Upper lobe of left lung (tissue), 6 donors: ENCODE measurements at regions not wholly inside any gene's neighbourhood (a gene's known extent, or its start where the extent isn't known, plus 50 kb on each side); places are given as distances from the start of the nearest gene placed in this dataset.

Experiments
- ATAC-seq, 2 donors: fragments of 200-7000 bp; cut with Tn5 transposase; one replicate each; pipeline ENCODE4 v1.9.1; 2022; ENCODE audit warnings: mild to moderate bottlenecking in 2 of 2, moderate library complexity in 2 of 2; ENCODE audit not compliant: low FRiP score in 2 of 2
- DNase-seq, 2 donors: peaks; one replicate each; pipeline ENCODE4 v3.0.0-alpha.2; 2019 to 2020
- H3K27ac ChIP-seq, 4 donors: fragments of 200-600 bp; sonication (generic); one replicate each; pipeline ENCODE4 v1.5.1; 2016 to 2019
- H3K27me3 ChIP-seq, 4 donors: fragments of 200-600 bp; sonication (generic); one replicate each; pipeline ENCODE4 v1.5.1; 2017 to 2019
- H3K36me3 ChIP-seq, 4 donors: fragments of 200-600 bp; sonication (generic); one replicate each; pipeline ENCODE4 v1.5.1; 2016 to 2019
- H3K4me1 ChIP-seq, 4 donors: fragments of 200-600 bp; sonication (generic); one replicate each; pipeline ENCODE4 v1.5.1; 2018 to 2019
- H3K4me3 ChIP-seq, 4 donors: fragments of 200-600 bp; sonication (generic); one replicate each; pipeline ENCODE4 v1.5.1; 2017 to 2019; ENCODE audit warnings: mild to moderate bottlenecking in 2 of 4, moderate library complexity in 1 of 4
- H3K9me3 ChIP-seq, 4 donors: fragments of 200-600 bp; sonication (generic); one replicate each; pipeline ENCODE4 v1.5.1; 2018 to 2019
- EP300 ChIP-seq, 4 donors: sonication (generic); formaldehyde crosslinking; IDR thresholded peaks; one replicate each; pipeline ENCODE4 v1.5.1; 2017; ENCODE audit warnings: antibody characterized with exemption in 4 of 4, control low read depth in 2 of 4
- POLR2A ChIP-seq, 4 donors: fragments of 450-650 bp; IDR thresholded peaks; one replicate each; pipeline ENCODE4 v1.5.1; 2016 to 2017; ENCODE audit warnings: antibody characterized with exemption in 4 of 4, mild to moderate bottlenecking in 2 of 4
- POLR2AphosphoS5 ChIP-seq, 2 donors: sonication (generic); formaldehyde crosslinking; IDR thresholded peaks; one replicate each; pipeline ENCODE4 v1.5.1; 2017; ENCODE audit warnings: antibody characterized with exemption in 2 of 2
- WGBS, 2 donors: methylation state at CpG; one replicate each; pipeline ENCODE4 v1.1.5; 2017 to 2018; 5-methylcytosine and 5-hydroxymethylcytosine counted together
- TF ChIP-seq, protein P1 (sequence below), 6 experiments: fragments of 450-650 bp in 4 of 6; fragments of 200-600 bp in 2 of 6; sonication (generic) in 2 of 6; IDR thresholded peaks; one replicate each; pipeline ENCODE4 v1.5.1; 2016 to 2019; ENCODE audit warnings: antibody characterized with exemption in 6 of 6
- donor health status: DM: no; HTN: no; CAD: no; lungs with moderate emphysema.
- donor health status: DM: no; HTN: yes; CAD: no; lungs with severe emphysema.

DNA sequence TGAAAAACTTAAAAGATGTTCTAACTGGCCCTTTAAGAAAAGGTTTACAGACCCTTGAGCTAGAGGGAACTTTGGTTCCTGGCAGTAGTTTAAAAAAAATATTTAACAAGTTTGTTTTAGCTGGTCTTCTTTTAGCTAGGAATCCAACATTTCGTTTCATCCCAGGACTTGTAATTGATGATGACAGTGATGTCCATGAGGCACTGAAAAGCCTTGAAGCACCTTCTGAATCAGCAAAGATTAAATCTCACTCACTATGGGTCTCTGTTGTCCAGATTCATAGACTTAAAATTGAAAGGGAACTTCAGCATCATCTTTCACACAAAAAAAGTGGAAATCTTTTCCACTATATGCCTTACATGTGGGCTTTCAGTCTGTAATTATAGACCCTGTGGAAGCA lies 102.9 kb upstream of the ETAA1 start:
- DNase-seq (no peak), ATAC-seq (no peak)
- no peaks in the 10 kb centered on the region for H3K9me3 ChIP-seq
- 32 to 42% methylated on average over 1 of the region's 1 CpG for WGBS, 2 donors
- H3K27me3 ChIP-seq, result no peaks in the 10 kb centered on the region
- H3K4me3 ChIP-seq, result no peak overlapping the region
- H3K4me1 ChIP-seq, result no peaks in the 10 kb centered on the region
- no peak overlapping the region for H3K27ac ChIP-seq
- no peaks in the 10 kb centered on the region for H3K36me3 ChIP-seq
- TF ChIP-seq, protein P1, sequence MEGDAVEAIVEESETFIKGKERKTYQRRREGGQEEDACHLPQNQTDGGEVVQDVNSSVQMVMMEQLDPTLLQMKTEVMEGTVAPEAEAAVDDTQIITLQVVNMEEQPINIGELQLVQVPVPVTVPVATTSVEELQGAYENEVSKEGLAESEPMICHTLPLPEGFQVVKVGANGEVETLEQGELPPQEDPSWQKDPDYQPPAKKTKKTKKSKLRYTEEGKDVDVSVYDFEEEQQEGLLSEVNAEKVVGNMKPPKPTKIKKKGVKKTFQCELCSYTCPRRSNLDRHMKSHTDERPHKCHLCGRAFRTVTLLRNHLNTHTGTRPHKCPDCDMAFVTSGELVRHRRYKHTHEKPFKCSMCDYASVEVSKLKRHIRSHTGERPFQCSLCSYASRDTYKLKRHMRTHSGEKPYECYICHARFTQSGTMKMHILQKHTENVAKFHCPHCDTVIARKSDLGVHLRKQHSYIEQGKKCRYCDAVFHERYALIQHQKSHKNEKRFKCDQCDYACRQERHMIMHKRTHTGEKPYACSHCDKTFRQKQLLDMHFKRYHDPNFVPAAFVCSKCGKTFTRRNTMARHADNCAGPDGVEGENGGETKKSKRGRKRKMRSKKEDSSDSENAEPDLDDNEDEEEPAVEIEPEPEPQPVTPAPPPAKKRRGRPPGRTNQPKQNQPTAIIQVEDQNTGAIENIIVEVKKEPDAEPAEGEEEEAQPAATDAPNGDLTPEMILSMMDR (IDR thresholded peaks at IDR 0.05), result no peak
- TF ChIP-seq EP300 (IDR thresholded peaks at IDR 0.05), result no peak
- TF ChIP-seq POLR2A (IDR thresholded peaks at IDR 0.05), result no peak
- TF ChIP-seq POLR2AphosphoS5 (IDR thresholded peaks at IDR 0.05), result no peak

DNA sequence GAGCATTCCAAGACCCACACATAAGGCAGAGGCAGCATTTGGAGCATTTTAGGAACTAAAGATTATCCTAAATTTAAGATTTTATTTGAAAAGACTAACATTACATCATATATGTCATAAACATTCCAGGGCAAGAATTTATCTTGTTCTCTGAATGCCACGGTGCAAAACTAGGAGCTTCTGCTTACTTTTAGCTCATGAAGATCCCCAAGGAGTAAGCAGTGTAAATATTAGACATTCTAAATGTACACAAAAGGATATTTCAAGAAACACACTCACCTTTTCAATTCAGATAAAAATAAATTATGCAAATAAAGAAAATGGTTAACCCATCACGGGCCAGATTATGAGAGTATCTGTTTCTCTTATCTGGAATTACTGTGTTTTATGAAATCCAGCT lies 101.7 kb upstream of the ETAA1 start:
- no peak for TF ChIP-seq POLR2A (IDR thresholded peaks at IDR 0.05)
- TF ChIP-seq, protein P1 (IDR thresholded peaks at IDR 0.05), result no peak
- TF ChIP-seq POLR2AphosphoS5 (IDR thresholded peaks at IDR 0.05), result no peak
- TF ChIP-seq EP300 (IDR thresholded peaks at IDR 0.05), result no peak
- no peak for ATAC-seq
- H3K9me3 ChIP-seq, result no peaks in the 10 kb centered on the region
- H3K27ac ChIP-seq, result no peak overlapping the region
- whole genome bisulfite sequencing, 2 donors, result 54 to 61% methylated on average over 2 of the region's 2 CpGs
- no peak overlapping the region for H3K4me3 ChIP-seq
- no peaks in the 10 kb centered on the region for H3K36me3 ChIP-seq
- no peaks in the 10 kb centered on the region for H3K27me3 ChIP-seq
- no peaks in the 10 kb centered on the region for H3K4me1 ChIP-seq
- DNase-seq, result no peak

DNA sequence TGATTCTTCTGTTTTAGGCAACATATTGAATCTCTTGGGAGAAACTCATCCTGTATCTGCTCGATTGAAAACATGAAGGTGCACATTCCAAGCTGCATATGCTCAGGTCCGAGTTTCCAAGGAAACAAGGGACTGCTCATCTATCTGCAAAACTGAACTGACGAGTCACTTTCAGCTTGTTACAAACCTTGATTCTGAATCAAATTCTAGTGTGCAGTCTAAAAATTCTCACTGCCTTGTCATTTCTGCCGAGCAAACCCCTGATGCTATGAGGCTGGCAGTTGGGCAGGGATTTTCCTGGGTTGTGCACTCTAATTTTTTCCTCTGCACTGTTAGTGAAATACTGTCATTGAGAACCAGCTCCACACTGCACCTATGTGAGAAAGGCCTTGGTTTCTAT lies 101.3 kb upstream of the ETAA1 start:
- DNase-seq (no peak), ATAC-seq (no peak)
- Histone ChIP-seq H3K27me3 (no peaks in the 10 kb centered on the region), H3K27ac (no peak overlapping the region), H3K36me3 (no peaks in the 10 kb centered on the region), H3K9me3 (no peaks in the 10 kb centered on the region), H3K4me1 (no peaks in the 10 kb centered on the region), H3K4me3 (no peak overlapping the region)
- TF ChIP-seq POLR2A (IDR thresholded peaks at IDR 0.05) (no peak), POLR2AphosphoS5 (IDR thresholded peaks at IDR 0.05) (no peak), EP300 (IDR thresholded peaks at IDR 0.05) (no peak)
- 70 to 75% methylated on average over 4 of the region's 4 CpGs for WGBS, 2 donors

DNA sequence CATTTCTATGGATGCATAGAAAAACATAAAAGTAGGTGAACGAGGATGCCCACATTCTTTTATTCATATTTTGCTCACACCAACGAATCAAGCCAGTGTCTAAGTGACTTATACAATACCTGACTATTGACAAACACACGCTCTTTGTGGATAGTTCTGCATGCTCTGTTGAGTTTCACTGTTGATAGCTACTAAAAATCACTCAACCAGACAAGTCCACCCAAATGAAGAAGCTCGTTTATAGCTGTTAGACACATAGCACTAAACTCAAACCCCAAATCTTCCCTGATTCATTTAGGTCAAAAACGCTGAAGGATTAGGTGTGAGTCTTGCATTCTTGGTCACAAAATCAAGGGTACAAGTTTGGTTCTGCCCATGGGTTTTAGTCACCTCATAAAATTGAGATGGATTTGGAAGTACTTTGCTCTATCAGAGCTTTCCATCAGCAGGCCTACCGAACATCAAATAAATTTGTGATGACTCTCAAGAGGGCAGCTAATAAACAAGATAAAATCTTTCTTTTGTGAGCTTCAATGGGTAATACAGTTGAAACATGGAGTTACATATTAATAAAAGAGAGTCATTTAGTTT lies 92.7 kb upstream of the ETAA1 start:
- ATAC-seq, result no peak
- H3K27ac ChIP-seq, result no peak overlapping the region
- DNase-seq, result no peak
- peaks cover under 1 to 4% (median 3%) of the 10 kb centered on the region in 4 donors for H3K4me1 ChIP-seq
- TF ChIP-seq POLR2A (IDR thresholded peaks at IDR 0.05) (no peak), EP300 (IDR thresholded peaks at IDR 0.05) (no peak), POLR2AphosphoS5 (IDR thresholded peaks at IDR 0.05) (no peak)
- TF ChIP-seq, protein P1 (IDR thresholded peaks at IDR 0.05), result no peak
- H3K4me3 ChIP-seq, result no peak overlapping the region
- no peaks in the 10 kb centered on the region for H3K9me3 ChIP-seq
- 82 to 93% methylated on average over 6 of the region's 6 CpGs for WGBS, 2 donors
- H3K36me3 ChIP-seq, result no peaks in the 10 kb centered on the region
- no peaks in the 10 kb centered on the region for H3K27me3 ChIP-seq

DNA sequence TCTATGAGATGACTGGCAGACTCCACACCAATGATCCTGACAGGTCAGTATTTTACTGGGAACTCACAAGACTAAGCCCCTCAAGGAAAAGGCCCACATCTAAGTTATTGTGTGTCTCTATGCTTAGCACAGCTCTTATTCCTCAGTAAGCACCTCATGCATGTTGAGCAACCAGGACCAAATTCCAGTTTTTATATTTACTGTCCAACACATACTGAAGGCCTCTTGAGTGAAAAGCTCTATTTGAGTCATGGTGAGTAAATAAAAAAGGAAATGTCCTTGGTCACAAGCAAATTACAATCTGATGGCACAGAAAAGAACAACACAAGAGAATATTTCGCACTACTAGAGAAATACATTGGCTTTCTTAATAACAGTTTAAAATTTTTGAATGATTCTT lies 87.9 kb upstream of the ETAA1 start:
- 56 to 57% methylated on average over 1 of the region's 1 CpG for WGBS, 2 donors
- DNase-seq (peak in 1 of 2 donors; percentile 23), ATAC-seq (peak in 1 of 2 donors; percentile 80)
- Histone ChIP-seq H3K27me3 (no peaks in the 10 kb centered on the region), H3K27ac (peak overlapping the region in 2 of 4 donors; percentile 45 to 57), H3K4me3 (no peak overlapping the region), H3K9me3 (no peaks in the 10 kb centered on the region), H3K36me3 (no peaks in the 10 kb centered on the region), H3K4me1 (peaks cover 3 to 4% (median 3%) of the 10 kb centered on the region in 4 donors)
- TF ChIP-seq EP300 (IDR thresholded peaks at IDR 0.05) (peak in 1 of 4 donors; percentile 49), POLR2A (IDR thresholded peaks at IDR 0.05) (no peak), POLR2AphosphoS5 (IDR thresholded peaks at IDR 0.05) (peak in 1 of 2 donors; percentile 78)
- TF ChIP-seq, protein P1 (IDR thresholded peaks at IDR 0.05), result no peak
